Peyer's patch (tissue), 4 donors: ENCODE measurements at regions not wholly inside any gene's neighbourhood (a gene's known extent, or its start where the extent isn't known, plus 50 kb on each side); places are given as distances from the start of the nearest gene placed in this dataset.

ENCODE experiments used
- POLR2A ChIP-seq, 2 donors: fragments of 450-650 bp; IDR thresholded peaks; one replicate each; pipeline ENCODE4 v1.5.1; 2017; ENCODE audit warnings: antibody characterized with exemption in 2 of 2, mild to moderate bottlenecking in 2 of 2, moderate library complexity in 2 of 2
- TF ChIP-seq, protein P1 (sequence below), 6 experiments: fragments of 450-650 bp in 4 of 6; fragments of 200-600 bp in 2 of 6; sonication (generic) in 1 of 6; IDR thresholded peaks; one replicate each; pipeline ENCODE4 v1.5.1; 2017 to 2019; ENCODE audit warnings: antibody characterized with exemption in 6 of 6, mild to moderate bottlenecking in 3 of 6, moderate library complexity in 1 of 6

DNA sequence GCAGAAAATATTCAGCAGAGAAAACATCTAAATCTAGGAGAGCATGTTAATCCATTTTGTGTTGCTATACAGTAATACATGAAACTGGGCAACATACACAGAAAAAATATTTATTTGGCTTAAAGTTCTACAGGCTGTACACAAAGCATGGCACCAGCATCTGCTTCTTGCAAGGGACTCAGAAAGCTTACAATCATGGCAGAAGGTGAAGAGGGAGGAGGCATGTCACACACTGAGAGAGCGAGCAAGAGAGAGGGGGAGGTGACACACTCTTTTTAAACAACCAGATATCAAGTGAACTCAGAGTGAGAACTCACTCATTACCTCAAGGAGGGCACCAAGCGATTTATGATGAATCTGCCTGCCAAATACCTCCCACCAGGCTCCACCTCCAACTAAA lies 94.2 kb upstream of the CNOT2 start:
- TF ChIP-seq POLR2A (IDR thresholded peaks at IDR 0.05): no peak
- TF ChIP-seq, protein P1, sequence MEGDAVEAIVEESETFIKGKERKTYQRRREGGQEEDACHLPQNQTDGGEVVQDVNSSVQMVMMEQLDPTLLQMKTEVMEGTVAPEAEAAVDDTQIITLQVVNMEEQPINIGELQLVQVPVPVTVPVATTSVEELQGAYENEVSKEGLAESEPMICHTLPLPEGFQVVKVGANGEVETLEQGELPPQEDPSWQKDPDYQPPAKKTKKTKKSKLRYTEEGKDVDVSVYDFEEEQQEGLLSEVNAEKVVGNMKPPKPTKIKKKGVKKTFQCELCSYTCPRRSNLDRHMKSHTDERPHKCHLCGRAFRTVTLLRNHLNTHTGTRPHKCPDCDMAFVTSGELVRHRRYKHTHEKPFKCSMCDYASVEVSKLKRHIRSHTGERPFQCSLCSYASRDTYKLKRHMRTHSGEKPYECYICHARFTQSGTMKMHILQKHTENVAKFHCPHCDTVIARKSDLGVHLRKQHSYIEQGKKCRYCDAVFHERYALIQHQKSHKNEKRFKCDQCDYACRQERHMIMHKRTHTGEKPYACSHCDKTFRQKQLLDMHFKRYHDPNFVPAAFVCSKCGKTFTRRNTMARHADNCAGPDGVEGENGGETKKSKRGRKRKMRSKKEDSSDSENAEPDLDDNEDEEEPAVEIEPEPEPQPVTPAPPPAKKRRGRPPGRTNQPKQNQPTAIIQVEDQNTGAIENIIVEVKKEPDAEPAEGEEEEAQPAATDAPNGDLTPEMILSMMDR (IDR thresholded peaks at IDR 0.05): no peak
